ENCODE measurements at regions not wholly inside any gene's neighbourhood (a gene's known extent, or its start where the extent isn't known, plus 50 kb on each side); places are given as distances from the start of the nearest gene placed in this dataset.
"Not testable (repeated sequence)": the region's sequence is repeated elsewhere in the genome, so short reads cannot be mapped to it uniquely, and the experiment has no call there.

DNA sequence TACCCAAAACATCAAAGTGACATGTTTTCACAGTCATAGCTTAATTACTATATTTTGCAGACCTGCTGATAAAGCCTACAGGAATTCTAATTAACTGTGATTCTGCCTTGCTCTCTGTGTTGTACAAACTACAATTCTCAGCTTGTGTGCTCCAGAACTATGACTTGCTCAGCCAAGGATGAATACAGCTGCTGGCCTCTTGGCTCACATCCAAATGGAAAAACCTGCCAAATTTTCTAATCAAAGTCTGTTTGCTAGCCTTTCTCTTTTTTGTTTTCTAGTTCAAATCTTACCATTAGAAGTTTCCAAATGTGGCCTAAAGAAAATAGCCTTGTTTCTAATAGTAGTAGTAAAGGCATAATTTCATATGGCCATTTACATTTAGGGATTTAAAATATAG lies 1176.8 kb downstream of the FAM133A start:
- H3K9me3 ChIP-seq, result no peaks in the 10 kb centered on the region
- no peaks in the 10 kb centered on the region for H3K36me3 ChIP-seq
- no peak overlapping the region for H3K9ac ChIP-seq
- no peak overlapping the region for H3K4me3 ChIP-seq
- no peak for TF ChIP-seq Cebpa-rat (IDR thresholded peaks at IDR 0.05)
- peaks cover 35% of the 10 kb centered on the region for H3K27me3 ChIP-seq
- H4K20me1 ChIP-seq, result no peaks in the 10 kb centered on the region
- H3K4me1 ChIP-seq, result peaks cover 9% of the 10 kb centered on the region
- H3K27ac ChIP-seq, result no peak overlapping the region
- H3K4me2 ChIP-seq, result no peak overlapping the region

DNA sequence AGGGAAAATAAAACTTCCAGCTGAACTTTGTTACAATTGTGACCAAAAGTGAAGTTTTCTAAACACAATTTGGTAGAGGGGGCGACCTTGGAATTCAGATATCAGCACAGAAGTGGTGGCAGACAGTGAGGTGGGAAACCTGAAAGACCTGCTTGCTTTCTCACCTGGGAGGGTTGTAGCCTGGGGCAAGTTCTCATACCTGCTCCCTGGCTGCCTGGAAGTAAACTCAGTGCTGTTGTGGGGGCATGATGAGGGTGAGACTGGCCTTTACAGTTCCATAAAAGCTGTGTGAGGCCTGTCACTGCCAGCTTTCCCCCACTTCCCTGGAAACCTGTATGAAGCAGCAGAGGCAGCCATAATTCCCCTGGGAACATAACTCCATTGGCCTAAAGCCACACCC lies 1180.2 kb downstream of the FAM133A start:
- Histone ChIP-seq H3K4me2 (no peak overlapping the region; the same call in 1 of the 2 replicates), H3K9me3 (no peaks in the 10 kb centered on the region), H3K4me3 (no peak overlapping the region), H3K27me3 (peaks cover 50% of the 10 kb centered on the region), H4K20me1 (no peaks in the 10 kb centered on the region), H3K36me3 (no peaks in the 10 kb centered on the region), H3K4me1 (peaks cover 9% of the 10 kb centered on the region), H3K27ac (no peak overlapping the region), H3K9ac (no peak overlapping the region)
- TF ChIP-seq Cebpa-rat (IDR thresholded peaks at IDR 0.05), result no peak

- H3K27me3 ChIP-seq, result peaks cover 16% of the 10 kb centered on the region; the same call in 1 of the 2 replicates
- not testable (repeated sequence) for H3K4me1 ChIP-seq, H4K20me1 ChIP-seq, H3K4me2 ChIP-seq, H3K9ac ChIP-seq, H3K36me3 ChIP-seq, H3K9me3 ChIP-seq, H3K27ac ChIP-seq, H3K4me3 ChIP-seq
Measured at GRCh38 chrX:94862470-94862869, 1188.5 kb downstream of the FAM133A start.

DNA sequence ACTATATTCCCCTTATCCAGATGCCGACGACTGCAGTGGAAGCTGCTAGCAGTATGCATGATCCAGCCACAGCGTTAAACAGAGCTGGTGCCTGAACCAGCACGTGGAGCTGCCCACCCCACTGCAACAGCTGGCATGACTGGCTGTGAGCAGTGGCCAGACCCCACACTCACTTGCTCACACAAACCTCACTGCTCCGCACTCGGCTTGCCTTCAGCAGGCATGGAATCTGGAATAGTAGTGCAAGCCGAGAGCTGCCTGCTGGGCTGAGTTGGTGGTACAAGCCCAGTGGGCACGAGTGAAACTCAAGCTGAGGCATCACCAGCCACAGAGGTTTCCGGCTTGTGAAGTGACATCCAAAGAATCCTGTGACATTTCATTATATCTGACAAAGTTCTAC lies 1197.6 kb downstream of the FAM133A start:
- Histone ChIP-seq H3K9me3 (no peaks in the 10 kb centered on the region), H3K4me3 (no peak overlapping the region), H3K36me3 (no peaks in the 10 kb centered on the region), H3K27ac (no peak overlapping the region), H3K9ac (no peak overlapping the region), H3K4me2 (no peak overlapping the region), H3K4me1 (no peaks in the 10 kb centered on the region), H3K27me3 (peaks cover 27% of the 10 kb centered on the region), H4K20me1 (no peaks in the 10 kb centered on the region)
- no peak for TF ChIP-seq Cebpa-rat (IDR thresholded peaks at IDR 0.05)

DNA sequence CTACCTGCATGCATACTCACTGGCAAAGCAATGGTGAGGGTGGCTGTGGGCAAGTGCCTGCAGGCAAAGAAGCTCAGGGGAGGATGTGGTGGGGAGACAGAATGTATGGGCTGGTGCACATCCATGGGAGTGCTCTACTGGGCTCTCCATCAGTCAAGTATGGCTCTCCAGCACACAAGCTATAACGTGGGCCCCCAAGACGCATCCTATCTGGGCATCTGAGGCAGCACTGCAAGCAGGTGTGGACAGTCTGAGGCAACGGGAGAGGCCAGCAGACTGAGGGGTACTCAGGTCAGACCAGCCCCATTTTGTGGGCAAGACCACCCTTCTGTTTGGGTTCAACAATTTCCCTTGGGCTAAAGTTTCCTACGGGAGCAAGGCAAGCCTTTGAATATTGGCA lies 1227.8 kb downstream of the FAM133A start:
- no peak overlapping the region for H3K9ac ChIP-seq
- TF ChIP-seq Cebpa-rat (IDR thresholded peaks at IDR 0.05), result no peak
- H4K20me1 ChIP-seq, result no peaks in the 10 kb centered on the region
- H3K36me3 ChIP-seq, result no peaks in the 10 kb centered on the region
- H3K27me3 ChIP-seq, result peaks cover 52% of the 10 kb centered on the region
- no peak overlapping the region for H3K4me2 ChIP-seq
- no peaks in the 10 kb centered on the region for H3K9me3 ChIP-seq
- H3K4me1 ChIP-seq, result no peaks in the 10 kb centered on the region
- no peak overlapping the region for H3K27ac ChIP-seq
- H3K4me3 ChIP-seq, result no peak overlapping the region

- Histone ChIP-seq H3K9ac (no peak overlapping the region), H3K4me2 (no peak overlapping the region), H3K36me3 (no peaks in the 10 kb centered on the region), H3K4me3 (no peak overlapping the region), H4K20me1 (no peaks in the 10 kb centered on the region), H3K4me1 (no peaks in the 10 kb centered on the region), H3K27me3 (peaks cover 42% of the 10 kb centered on the region), H3K27ac (no peak overlapping the region), H3K9me3 (no peaks in the 10 kb centered on the region)
- TF ChIP-seq Cebpa-rat (IDR thresholded peaks at IDR 0.05), result no peak
Measured at GRCh38 chrX:94908171-94908570, 1234.2 kb downstream of the FAM133A start.

DNA sequence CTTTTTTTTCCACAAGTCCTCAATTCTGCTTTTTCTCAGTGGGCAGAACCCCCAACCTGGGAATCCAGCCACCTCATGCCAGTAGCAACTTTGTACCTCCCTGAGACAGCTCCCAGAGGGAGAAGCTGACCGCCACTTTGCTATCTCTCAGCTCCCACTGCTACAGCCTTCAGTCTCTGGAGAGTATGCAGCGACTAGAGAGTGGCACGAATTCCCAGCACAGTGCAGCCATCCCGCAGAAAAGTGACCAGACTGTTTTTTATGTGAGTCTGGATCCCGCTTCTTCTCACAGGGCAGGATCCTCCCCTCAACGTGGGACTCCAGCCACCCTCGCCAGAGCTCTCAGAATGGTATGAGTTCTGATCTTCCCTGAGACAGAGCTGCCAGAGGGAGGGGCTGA lies 1234.6 kb downstream of the FAM133A start:
- no peaks in the 10 kb centered on the region for H3K36me3 ChIP-seq
- H3K4me2 ChIP-seq, result no peak overlapping the region
- H3K27me3 ChIP-seq, result peaks cover 42% of the 10 kb centered on the region
- no peaks in the 10 kb centered on the region for H3K4me1 ChIP-seq
- no peak overlapping the region for H3K4me3 ChIP-seq
- no peak overlapping the region for H3K27ac ChIP-seq
- no peak for TF ChIP-seq Cebpa-rat (IDR thresholded peaks at IDR 0.05)
- no peak overlapping the region for H3K9ac ChIP-seq
- H3K9me3 ChIP-seq, result no peaks in the 10 kb centered on the region
- no peaks in the 10 kb centered on the region for H4K20me1 ChIP-seq

DNA sequence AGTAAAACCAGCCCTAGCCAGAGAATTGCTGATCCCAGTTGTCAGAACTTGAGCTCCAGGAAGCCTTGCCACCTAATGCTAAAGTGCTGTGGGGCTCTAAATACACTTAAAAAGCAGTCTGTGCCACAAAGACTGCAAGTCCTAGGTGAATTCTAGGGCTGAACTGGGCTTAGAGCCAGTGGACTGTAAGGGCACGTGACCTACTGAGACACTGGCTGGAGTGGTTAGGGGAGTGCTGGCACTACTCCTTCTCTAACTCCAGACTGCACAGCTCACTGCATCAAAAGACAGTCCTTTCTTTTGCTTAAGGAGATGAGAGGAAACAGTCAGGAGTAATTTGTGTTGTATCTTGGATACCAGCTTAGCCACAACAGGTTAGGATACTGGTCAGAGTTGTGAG lies 1240.2 kb downstream of the FAM133A start:
- Histone ChIP-seq H3K27ac (no peak overlapping the region), H3K9me3 (no peaks in the 10 kb centered on the region), H3K36me3 (no peaks in the 10 kb centered on the region), H3K9ac (no peak overlapping the region), H3K4me3 (no peak overlapping the region), H3K4me1 (no peaks in the 10 kb centered on the region), H3K27me3 (peaks cover 57% of the 10 kb centered on the region), H4K20me1 (no peaks in the 10 kb centered on the region), H3K4me2 (no peak overlapping the region)
- no peak for TF ChIP-seq Cebpa-rat (IDR thresholded peaks at IDR 0.05)

GRCh38 chrX:94932278-94932965 lies 1258.4 kb downstream of the FAM133A start:
- Histone ChIP-seq H3K27ac (no peak overlapping the region), H3K4me2 (no peak overlapping the region), H3K4me1 (no peaks in the 10 kb centered on the region), H4K20me1 (no peaks in the 10 kb centered on the region), H3K4me3 (no peak overlapping the region), H3K27me3 (peaks cover 40% of the 10 kb centered on the region), H3K9ac (no peak overlapping the region), H3K36me3 (no peaks in the 10 kb centered on the region), H3K9me3 (peaks cover 10% of the 10 kb centered on the region)
- no peak for TF ChIP-seq Cebpa-rat (IDR thresholded peaks at IDR 0.05)

DNA sequence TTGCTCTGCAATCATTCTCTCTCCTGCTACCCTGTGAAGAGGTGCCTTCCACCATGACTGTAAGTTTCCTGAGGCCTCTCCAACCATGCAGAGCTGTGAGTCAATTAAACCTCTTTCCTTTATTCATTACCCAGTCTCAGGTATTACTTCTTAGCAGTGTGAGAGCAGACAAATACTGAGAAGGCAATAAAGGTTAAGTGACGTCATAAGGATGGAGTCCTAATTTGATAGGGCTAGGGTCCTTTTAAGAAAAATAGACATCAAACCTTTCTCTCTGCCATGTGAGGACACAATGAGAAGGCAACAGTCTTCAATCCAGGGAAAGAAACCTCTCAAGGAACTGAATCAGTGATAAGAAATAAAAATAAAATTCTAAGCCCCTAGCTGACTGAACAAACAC lies 1262.7 kb downstream of the FAM133A start:
- peaks cover 41% of the 10 kb centered on the region for H3K27me3 ChIP-seq
- no peak overlapping the region for H3K27ac ChIP-seq
- H3K4me2 ChIP-seq, result no peak overlapping the region
- no peaks in the 10 kb centered on the region for H3K4me1 ChIP-seq
- H3K9ac ChIP-seq, result no peak overlapping the region
- peaks cover 16% of the 10 kb centered on the region for H3K9me3 ChIP-seq
- no peaks in the 10 kb centered on the region for H3K36me3 ChIP-seq
- TF ChIP-seq Cebpa-rat (IDR thresholded peaks at IDR 0.05), result no peak
- H4K20me1 ChIP-seq, result no peaks in the 10 kb centered on the region
- no peak overlapping the region for H3K4me3 ChIP-seq

DNA sequence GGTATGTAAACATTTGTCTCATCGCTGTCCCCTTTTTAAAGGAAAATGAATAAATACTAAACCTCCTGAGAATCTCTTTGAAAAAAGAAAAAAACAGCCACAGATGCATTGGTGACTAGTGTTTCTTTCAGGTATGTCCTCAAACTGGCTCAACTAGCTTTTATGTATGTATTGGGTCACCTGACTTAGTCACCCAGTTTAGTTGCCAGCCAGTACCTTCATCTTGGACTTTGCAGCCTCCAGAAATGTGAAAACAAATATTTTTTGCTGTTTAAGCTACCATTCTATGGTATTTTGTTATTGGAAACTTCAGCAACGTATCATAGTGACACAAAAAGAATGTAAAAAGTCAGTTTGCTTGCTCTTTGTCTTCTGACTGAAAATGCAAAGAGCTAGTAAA lies 1263.5 kb downstream of the FAM133A start:
- H3K27me3 ChIP-seq, result peaks cover 40% of the 10 kb centered on the region
- no peak for TF ChIP-seq Cebpa-rat (IDR thresholded peaks at IDR 0.05)
- H3K9ac ChIP-seq, result no peak overlapping the region
- H3K4me2 ChIP-seq, result no peak overlapping the region
- no peaks in the 10 kb centered on the region for H3K36me3 ChIP-seq
- H3K4me3 ChIP-seq, result no peak overlapping the region
- no peak overlapping the region for H3K27ac ChIP-seq
- H3K4me1 ChIP-seq, result no peaks in the 10 kb centered on the region
- no peaks in the 10 kb centered on the region for H4K20me1 ChIP-seq
- peaks cover 16% of the 10 kb centered on the region for H3K9me3 ChIP-seq

Data from BLaER1 (cell line).